ENCODE measurements at regions not wholly inside any gene's neighbourhood (a gene's known extent, or its start where the extent isn't known, plus 50 kb on each side); places are given as distances from the start of the nearest gene placed in this dataset.

GRCh38 chr13:78764665-78765064 lies 105.7 kb upstream of the OBI1 start:
- no peak for TF ChIP-seq CTCF (IDR thresholded peaks at IDR 0.05)
- TF ChIP-seq POLR2A (IDR thresholded peaks at IDR 0.05): no peak

Data from adrenal gland (tissue), 5 donors.